Astrocyte of the spinal cord (primary cell): ENCODE measurements at regions not wholly inside any gene's neighbourhood (a gene's known extent, or its start where the extent isn't known, plus 50 kb on each side); places are given as distances from the start of the nearest gene placed in this dataset.
A peak's percentile ranks its signal among the peaks of the same experiment; 100 is the strongest.
"Not testable (repeated sequence)": the region's sequence is repeated elsewhere in the genome, so short reads cannot be mapped to it uniquely, and the experiment has no call there.

Experiments used
- DNase-seq: peaks from one replicate; pipeline ENCODE4 v3.0.0; 2011; ENCODE audit warnings: low read depth, low spot score
- H3K4me3 ChIP-seq: 2 replicates; pipeline ENCODE4 v1.5.1; 2011; ENCODE audit warnings: low read depth, mild to moderate bottlenecking, low read length, moderate library complexity
- CTCF ChIP-seq: IDR thresholded peaks from 2 replicates; pipeline ENCODE4 v1.5.1; 2012; ENCODE audit warnings: low read depth, mild to moderate bottlenecking, low read length, inconsistent platforms
- in situ Hi-C: cut with HindIII; loops from 2 replicates; pipeline ENCODE4 v1.10.0; 2017; ENCODE audit warnings: low sequenced_read_pairs

GRCh38 chr3:36077320-36077719 lies 303.0 kb upstream of the STAC start:
- no peak for TF ChIP-seq CTCF
- DNase-seq: no peak
- in situ Hi-C loops: no loop called here

GRCh38 chr3:36082958-36083357 lies 297.3 kb upstream of the STAC start:
- DNase-seq, H3K4me3 ChIP-seq, in situ Hi-C loops: not testable (repeated sequence)

More at GRCh38 chr3:36077320-36077719, 303.0 kb upstream of the STAC start:
- no peak overlapping the region for H3K4me3 ChIP-seq

GRCh38 chr3:36095238-36095637 lies 285.1 kb upstream of the STAC start:
- in situ Hi-C loops: no loop called here
- no peak for DNase-seq
- TF ChIP-seq CTCF: no peak
- H3K4me3 ChIP-seq: no peak overlapping the region

- TF ChIP-seq CTCF: no peak
- H3K4me3 ChIP-seq: no peak overlapping the region
- in situ Hi-C loops: no loop called here
- DNase-seq: no peak
These were observed 283.1 kb upstream of the STAC start for GRCh38 chr3:36097209-36097608.

GRCh38 chr3:36114353-36114752 lies 266.0 kb upstream of the STAC start:
- H3K4me3 ChIP-seq: no peak overlapping the region
- no peak for TF ChIP-seq CTCF
- in situ Hi-C loops: no loop called here
- no peak for DNase-seq

- DNase-seq: peak; percentile 65
- no peak overlapping the region for H3K4me3 ChIP-seq
- in situ Hi-C loops: no loop called here
- TF ChIP-seq CTCF: peak; percentile 73
These were observed 256.0 kb upstream of the STAC start for GRCh38 chr3:36124118-36124796.

GRCh38 chr3:36132214-36132613 lies 248.1 kb upstream of the STAC start:
- in situ Hi-C loops: no loop called here
- DNase-seq: no peak
- TF ChIP-seq CTCF: peak; percentile 24

More at GRCh38 chr3:36132214-36132613, 248.1 kb upstream of the STAC start:
- no peak overlapping the region for H3K4me3 ChIP-seq
